Brain pericyte (primary cell): ENCODE measurements at regions not wholly inside any gene's neighbourhood (a gene's known extent, or its start where the extent isn't known, plus 50 kb on each side); places are given as distances from the start of the nearest gene placed in this dataset.
"Not testable (repeated sequence)": the region's sequence is repeated elsewhere in the genome, so short reads cannot be mapped to it uniquely, and the experiment has no call there.

Source experiments
- DNase-seq: peaks from one replicate; pipeline ENCODE4 v3.0.0-alpha.2; 2012; ENCODE audit warnings: low read depth, low spot score

GRCh38 chr20:33908336-33908735, 85.4 kb upstream of the RALY start:
- no peak for DNase-seq

DNA sequence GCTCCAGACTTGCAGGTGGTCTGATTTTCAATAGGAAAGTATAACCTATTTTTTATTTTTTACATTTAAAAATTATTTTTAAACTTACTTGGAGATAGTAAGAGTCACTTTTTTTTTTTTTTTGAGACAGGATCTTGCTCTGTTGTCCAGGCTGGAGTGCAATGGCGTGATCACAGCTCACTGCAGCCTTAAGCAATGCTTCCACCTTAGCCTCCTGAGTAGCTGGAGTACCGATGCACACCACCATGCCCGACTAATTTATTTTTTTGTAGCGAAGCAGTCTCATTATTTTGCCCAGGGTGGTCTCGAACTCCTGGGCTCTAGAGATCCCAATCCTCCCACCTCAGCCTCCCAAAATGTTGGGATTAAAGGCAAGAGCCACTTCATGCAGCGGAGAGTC, 84.8 kb upstream of the RALY start:
- DNase-seq = no peak

GRCh38 chr20:33909331-33909921, 84.3 kb upstream of the RALY start:
- DNase-seq = no peak

- no peak for DNase-seq
Measured at GRCh38 chr20:33910056-33910455, 83.7 kb upstream of the RALY start.

GRCh38 chr20:33910529-33911327, 83.0 kb upstream of the RALY start:
- DNase-seq = no peak

DNA sequence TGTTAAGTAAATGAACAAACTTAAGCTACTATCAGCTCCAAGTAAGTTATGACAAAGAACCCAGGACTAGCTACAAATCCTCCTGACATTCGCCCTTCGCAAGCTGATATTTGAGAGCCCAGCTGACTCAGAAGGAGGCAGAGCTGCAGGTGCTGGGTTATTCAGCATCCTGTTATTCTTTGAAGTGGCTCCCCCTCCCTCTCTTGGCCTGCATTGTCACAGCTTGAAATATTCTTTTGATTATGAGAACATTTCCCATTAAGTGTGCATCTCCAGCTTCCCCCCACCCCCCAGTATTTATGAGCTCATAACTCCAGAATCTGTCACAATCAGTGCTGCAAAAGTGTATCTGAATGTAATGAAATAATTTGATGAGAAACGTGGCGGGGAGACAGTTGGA, 78.8 kb upstream of the RALY start:
- peak; percentile 29 for DNase-seq

DNA sequence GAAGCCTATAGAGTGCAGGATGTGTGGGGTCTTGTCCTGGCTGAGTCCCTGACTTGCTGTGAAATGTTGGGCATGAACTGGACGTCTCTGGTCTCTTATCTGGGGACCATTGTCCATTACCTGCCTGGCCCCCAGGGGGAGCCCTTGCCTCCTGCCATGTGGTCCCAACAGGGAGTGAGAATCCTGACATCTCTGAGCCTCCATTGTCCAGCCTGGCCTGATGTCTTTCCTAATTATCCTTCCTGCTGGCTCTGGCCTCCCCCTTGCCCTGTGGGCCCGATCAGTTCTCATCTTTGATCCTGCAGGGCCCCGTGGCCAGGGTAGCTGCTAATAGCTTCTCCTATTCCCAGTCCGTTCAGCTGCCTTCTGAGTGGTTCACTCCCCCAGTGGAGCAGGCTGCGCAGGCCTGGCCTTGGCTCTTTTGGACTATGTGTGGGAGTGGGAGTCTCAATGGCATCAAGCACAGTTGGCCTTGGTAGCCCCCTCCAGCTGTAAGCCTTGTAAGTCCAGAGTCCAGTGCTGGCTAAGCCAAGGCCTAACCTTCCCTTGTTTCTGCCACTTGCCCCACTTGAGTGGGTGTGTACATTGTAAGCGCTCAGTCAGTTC, 77.9 kb upstream of the RALY start:
- DNase-seq = no peak

GRCh38 chr20:33916768-33917167, 76.9 kb upstream of the RALY start:
- no peak for DNase-seq

GRCh38 chr20:33917831-33918525, 75.7 kb upstream of the RALY start:
- no peak for DNase-seq

DNA sequence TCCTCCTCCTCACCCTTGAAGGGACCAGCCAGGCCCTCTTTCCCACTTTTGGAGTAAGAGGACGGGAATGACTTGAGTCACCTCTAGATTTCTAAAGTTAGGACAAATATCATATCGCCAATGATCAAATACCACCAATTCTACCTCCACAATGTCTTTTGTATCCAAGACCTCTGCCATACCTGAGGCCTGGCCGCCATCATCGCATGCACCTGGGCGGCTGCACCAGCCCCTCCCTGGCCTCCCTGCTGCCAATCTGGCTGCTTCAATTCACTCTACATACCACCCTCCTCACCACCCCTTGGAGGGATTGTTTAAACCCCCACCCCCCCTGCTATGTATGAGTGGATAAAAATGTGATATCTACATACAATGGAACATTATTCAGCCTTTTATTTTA, 75.0 kb upstream of the RALY start:
- no peak for DNase-seq

- DNase-seq = no peak
Measured at GRCh38 chr20:33919653-33920052, 74.1 kb upstream of the RALY start.

GRCh38 chr20:33922224-33922623, 71.5 kb upstream of the RALY start:
- no peak for DNase-seq

DNA sequence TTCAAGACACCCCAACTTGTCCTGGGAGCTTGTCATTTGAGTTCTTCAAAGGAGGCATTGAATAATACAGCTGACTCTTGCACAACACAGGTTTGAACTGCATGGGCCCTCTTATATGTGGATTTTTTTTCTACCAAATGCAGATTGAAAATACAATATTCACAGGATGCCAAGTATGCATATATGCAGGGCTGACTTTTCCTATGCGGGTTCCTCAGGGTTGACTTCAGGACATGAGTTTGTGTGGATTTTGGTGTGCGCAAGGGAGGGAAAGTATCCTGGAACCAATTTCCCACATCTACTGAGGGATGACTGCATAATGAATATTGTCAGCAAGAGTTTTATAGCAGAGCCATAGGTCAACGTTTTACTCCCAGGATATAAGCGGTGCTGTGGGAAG, 70.0 kb upstream of the RALY start:
- no peak for DNase-seq

- DNase-seq = no peak
Measured at GRCh38 chr20:33925867-33926266, 67.8 kb upstream of the RALY start.

DNA sequence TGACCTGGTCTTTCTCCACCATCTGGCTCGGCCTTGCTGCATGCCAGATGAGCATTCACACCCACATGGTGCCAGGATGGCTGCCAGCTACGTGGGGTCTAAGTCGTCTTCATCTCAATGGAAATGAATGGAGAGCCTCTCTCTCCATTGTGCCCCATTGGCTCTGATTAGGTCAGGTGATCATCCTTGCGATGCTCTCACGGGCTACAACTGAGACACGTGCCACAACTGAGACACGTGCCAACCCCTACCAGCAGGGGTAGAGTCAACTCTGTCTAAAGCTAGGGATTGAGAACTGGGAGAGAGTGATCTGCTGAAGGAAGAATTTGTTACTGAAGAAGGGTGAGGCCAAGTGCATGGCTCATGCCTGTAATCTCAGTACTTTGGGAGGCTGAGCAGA, 67.3 kb upstream of the RALY start:
- no peak for DNase-seq

DNA sequence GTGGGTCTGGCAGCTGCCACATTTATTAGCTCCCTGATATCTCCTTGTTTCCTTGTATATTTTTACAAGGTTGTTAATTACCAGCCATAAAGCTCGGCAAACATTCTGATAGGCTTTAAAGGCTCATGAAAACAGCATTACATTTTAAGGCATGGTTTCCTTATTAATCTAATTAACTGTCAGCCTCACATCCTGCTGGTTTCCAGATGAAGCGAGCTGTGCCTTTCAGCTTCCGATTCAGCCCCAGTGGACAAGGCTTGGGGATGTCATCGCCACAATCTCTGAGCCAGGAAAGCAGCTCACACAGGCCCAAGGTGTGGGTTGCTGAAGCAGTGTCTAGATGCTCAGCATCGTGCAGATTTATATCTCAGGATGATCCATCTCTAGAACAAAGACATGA, 66.0 kb upstream of the RALY start:
- DNase-seq = no peak

DNA sequence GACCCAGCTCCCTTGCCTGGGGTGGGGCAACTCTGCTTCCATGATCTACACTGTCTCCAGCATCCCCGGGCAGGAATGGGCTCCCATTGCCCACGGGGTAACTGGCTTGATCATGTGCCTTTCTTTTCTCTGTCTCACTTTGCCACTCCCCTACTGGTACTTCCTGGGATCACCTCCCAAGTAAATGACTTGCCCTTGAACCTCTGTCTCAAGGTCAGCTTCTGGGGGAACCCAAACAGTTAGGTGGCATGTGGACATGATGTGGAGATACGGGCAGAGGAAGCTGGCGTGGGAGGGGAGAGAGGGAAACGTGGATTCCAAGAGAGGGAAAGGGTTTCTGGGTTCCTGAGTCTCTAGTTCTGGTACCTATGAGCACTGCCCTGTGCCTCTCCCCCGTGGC, 63.8 kb upstream of the RALY start:
- no peak for DNase-seq

GRCh38 chr20:33933469-33933909, 60.2 kb upstream of the RALY start:
- DNase-seq = no peak

- DNase-seq = no peak
Measured at GRCh38 chr20:33936656-33937055, 57.1 kb upstream of the RALY start.

- DNase-seq = not testable (repeated sequence)
Measured at GRCh38 chr20:33939031-33939430, 54.7 kb upstream of the RALY start.

GRCh38 chr20:33940666-33941065, 53.0 kb upstream of the RALY start:
- no peak for DNase-seq
